ENCODE measurements at regions not wholly inside any gene's neighbourhood (a gene's known extent, or its start where the extent isn't known, plus 50 kb on each side); places are given as distances from the start of the nearest gene placed in this dataset.
A peak's percentile ranks its signal among the peaks of the same experiment; 100 is the strongest.

DNA sequence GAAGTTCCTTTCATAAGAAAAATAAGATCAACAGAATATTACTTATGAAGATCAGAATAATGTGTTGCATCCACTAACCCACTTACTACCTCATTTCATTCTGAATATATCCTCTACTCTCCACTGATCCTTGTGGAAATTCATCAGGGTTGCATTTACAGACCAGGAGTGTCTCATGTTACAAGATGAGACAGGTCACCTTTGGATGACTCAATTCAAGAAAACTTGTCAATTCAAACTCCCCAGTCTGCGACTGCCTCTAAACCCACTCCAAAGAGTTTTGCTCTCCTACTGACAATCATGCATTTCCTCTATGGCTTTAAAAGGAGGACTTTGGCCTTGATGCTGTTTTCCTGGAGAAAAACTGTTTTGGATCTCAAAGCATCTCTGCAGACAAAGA is 68.4 kb downstream of the ID4 start:
- no peaks in the 10 kb centered on the region for H3K9me3 ChIP-seq (ENCODE audit: low read depth)
- H3K4me3 ChIP-seq = no peak overlapping the region
- no peaks in the 10 kb centered on the region for H3K36me3 ChIP-seq
- TF ChIP-seq, protein P1, sequence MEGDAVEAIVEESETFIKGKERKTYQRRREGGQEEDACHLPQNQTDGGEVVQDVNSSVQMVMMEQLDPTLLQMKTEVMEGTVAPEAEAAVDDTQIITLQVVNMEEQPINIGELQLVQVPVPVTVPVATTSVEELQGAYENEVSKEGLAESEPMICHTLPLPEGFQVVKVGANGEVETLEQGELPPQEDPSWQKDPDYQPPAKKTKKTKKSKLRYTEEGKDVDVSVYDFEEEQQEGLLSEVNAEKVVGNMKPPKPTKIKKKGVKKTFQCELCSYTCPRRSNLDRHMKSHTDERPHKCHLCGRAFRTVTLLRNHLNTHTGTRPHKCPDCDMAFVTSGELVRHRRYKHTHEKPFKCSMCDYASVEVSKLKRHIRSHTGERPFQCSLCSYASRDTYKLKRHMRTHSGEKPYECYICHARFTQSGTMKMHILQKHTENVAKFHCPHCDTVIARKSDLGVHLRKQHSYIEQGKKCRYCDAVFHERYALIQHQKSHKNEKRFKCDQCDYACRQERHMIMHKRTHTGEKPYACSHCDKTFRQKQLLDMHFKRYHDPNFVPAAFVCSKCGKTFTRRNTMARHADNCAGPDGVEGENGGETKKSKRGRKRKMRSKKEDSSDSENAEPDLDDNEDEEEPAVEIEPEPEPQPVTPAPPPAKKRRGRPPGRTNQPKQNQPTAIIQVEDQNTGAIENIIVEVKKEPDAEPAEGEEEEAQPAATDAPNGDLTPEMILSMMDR (IDR thresholded peaks at IDR 0.05; ENCODE audit: low read depth, low read length) = no peak
- no peaks in the 10 kb centered on the region for H3K4me1 ChIP-seq (ENCODE audit: low read depth)
- DNase-seq (ENCODE audit: low read depth in 1 of 2, low spot score in 1 of 2) = no peak
- H3K27ac ChIP-seq = no peak overlapping the region
- H3K27me3 ChIP-seq = no peaks in the 10 kb centered on the region

DNA sequence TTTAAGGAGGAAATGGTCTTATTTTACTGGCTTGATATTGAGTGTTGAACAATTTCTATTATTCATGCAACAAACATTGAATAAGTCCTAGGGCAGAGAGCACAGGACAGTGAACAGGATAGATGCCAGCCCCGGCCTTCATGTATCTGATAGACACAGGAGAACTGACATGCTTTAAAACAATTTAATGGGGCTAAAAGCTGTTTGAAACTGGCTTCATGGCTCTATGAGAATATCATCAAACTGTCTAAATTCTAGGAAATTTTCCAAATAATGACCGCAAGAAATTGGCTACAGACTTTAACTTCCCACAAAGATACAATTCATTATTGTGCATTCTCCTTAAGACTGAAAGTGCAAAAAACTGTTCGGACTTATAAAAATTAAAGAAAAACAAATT is 69.0 kb downstream of the ID4 start:
- Histone ChIP-seq H3K36me3 (no peaks in the 10 kb centered on the region), H3K9me3 (ENCODE audit: low read depth) (no peaks in the 10 kb centered on the region), H3K27me3 (no peaks in the 10 kb centered on the region), H3K4me3 (no peak overlapping the region), H3K4me1 (ENCODE audit: low read depth) (no peaks in the 10 kb centered on the region), H3K27ac (no peak overlapping the region)
- DNase-seq (ENCODE audit: low read depth in 1 of 2, low spot score in 1 of 2) = peak in 1 of 2 donors; percentile 69
- TF ChIP-seq, protein P1 (IDR thresholded peaks at IDR 0.05; ENCODE audit: low read depth, low read length) = no peak

GRCh38 chr6:19911223-19911622 is 74.1 kb downstream of the ID4 start:
- Histone ChIP-seq H3K9me3 (ENCODE audit: low read depth) (no peaks in the 10 kb centered on the region), H3K27ac (no peak overlapping the region), H3K27me3 (no peaks in the 10 kb centered on the region), H3K4me3 (no peak overlapping the region), H3K36me3 (no peaks in the 10 kb centered on the region), H3K4me1 (ENCODE audit: low read depth) (no peaks in the 10 kb centered on the region)
- DNase-seq (ENCODE audit: low read depth in 1 of 2, low spot score in 1 of 2) = no peak
- TF ChIP-seq, protein P1 (IDR thresholded peaks at IDR 0.05; ENCODE audit: low read depth, low read length) = no peak

DNA sequence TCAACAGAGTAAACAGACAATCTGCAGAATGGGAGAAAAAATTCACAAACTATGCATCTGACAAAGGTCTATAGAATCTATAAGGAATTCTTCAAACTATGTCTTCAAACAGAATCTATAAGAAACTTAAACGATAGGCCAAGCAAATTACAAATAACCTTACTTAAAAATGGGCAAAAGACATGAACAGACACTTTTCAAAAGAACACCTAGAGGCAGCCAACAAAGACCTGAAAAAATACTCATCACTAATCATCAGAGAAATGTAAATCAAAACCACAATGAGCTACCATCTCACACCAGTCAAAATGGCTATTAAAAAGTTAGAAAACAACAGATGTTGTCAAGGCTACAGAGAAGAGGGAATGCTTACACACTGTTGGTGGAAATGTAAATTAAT is 81.3 kb downstream of the ID4 start:
- Histone ChIP-seq H3K27ac (no peak overlapping the region), H3K36me3 (no peaks in the 10 kb centered on the region), H3K9me3 (ENCODE audit: low read depth) (no peaks in the 10 kb centered on the region), H3K4me3 (no peak overlapping the region), H3K27me3 (no peaks in the 10 kb centered on the region), H3K4me1 (ENCODE audit: low read depth) (no peaks in the 10 kb centered on the region)
- no peak for DNase-seq (ENCODE audit: low read depth in 1 of 2, low spot score in 1 of 2)
- TF ChIP-seq, protein P1 (IDR thresholded peaks at IDR 0.05; ENCODE audit: low read depth, low read length) = no peak

- TF ChIP-seq, protein P1 (IDR thresholded peaks at IDR 0.05; ENCODE audit: low read depth, low read length) = no peak
- Histone ChIP-seq H3K9me3 (ENCODE audit: low read depth) (no peaks in the 10 kb centered on the region), H3K27me3 (no peaks in the 10 kb centered on the region)
Observed at GRCh38 chr6:19921786-19922185, 84.6 kb downstream of the ID4 start.

DNA sequence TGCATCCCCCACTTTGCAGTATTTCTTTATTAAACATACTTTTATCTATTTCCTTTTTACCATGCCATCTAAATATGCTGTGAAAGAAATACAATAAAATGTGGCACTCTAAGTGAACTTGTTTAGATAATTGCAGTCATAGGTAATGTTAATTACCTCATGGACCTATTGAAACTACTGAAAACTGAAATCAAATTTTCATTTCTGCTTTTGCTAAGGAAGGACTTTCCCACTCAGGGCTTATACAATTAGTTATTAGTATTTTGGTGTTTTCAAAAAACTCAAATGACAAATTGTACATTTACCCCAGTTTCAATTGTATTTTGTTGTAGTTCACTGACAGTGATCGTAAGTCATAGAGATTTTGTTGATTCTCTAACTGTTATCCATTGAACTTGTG is 88.4 kb downstream of the ID4 start:
- H3K4me3 ChIP-seq = no peak overlapping the region
- H3K4me1 ChIP-seq (ENCODE audit: low read depth) = no peaks in the 10 kb centered on the region
- TF ChIP-seq, protein P1 (IDR thresholded peaks at IDR 0.05; ENCODE audit: low read depth, low read length) = no peak
- no peaks in the 10 kb centered on the region for H3K9me3 ChIP-seq (ENCODE audit: low read depth)
- DNase-seq (ENCODE audit: low read depth in 1 of 2, low spot score in 1 of 2) = no peak
- no peaks in the 10 kb centered on the region for H3K27me3 ChIP-seq
- H3K27ac ChIP-seq = no peak overlapping the region
- H3K36me3 ChIP-seq = no peaks in the 10 kb centered on the region

More at GRCh38 chr6:19921786-19922185, 84.6 kb downstream of the ID4 start:
- no peaks in the 10 kb centered on the region for H3K4me1 ChIP-seq (ENCODE audit: low read depth)
- no peak overlapping the region for H3K27ac ChIP-seq
- H3K4me3 ChIP-seq = no peak overlapping the region
- DNase-seq (ENCODE audit: low read depth in 1 of 2, low spot score in 1 of 2) = peak in 1 of 2 donors; percentile 52
- H3K36me3 ChIP-seq = no peaks in the 10 kb centered on the region

All from cardiac muscle cell (in vitro differentiated cells and primary cell).